Hepatocyte (in vitro differentiated cells): ENCODE measurements at regions not wholly inside any gene's neighbourhood (a gene's known extent, or its start where the extent isn't known, plus 50 kb on each side); places are given as distances from the start of the nearest gene placed in this dataset.

ENCODE experiments used
- DNase-seq: peaks from one replicate; pipeline ENCODE4 v3.0.0-alpha.2; 2016; ENCODE audit warnings: low spot score
- H2AFZ ChIP-seq: fragments of 200-600 bp; sonication (generic); 2 replicates; pipeline ENCODE4 v1.6.0; 2016; ENCODE audit warnings: antibody characterized with exemption, mild to moderate bottlenecking
- H3K27ac ChIP-seq: fragments of 200-600 bp; sonication (generic); 2 replicates; pipeline ENCODE4 v1.5.1; 2016; ENCODE audit warnings: mild to moderate bottlenecking
- H3K27me3 ChIP-seq: fragments of 200-600 bp; sonication (generic); 2 replicates; pipeline ENCODE4 v1.6.1; 2016
- H3K36me3 ChIP-seq: fragments of 200-600 bp; sonication (generic); replicated peaks from 2 replicates; pipeline ENCODE4 v1.5.1; 2016; ENCODE audit warnings: low read depth; ENCODE audit not compliant: insufficient read depth
- H3K4me1 ChIP-seq: fragments of 200-600 bp; sonication (generic); 2 replicates; pipeline ENCODE4 v1.5.1; 2016; ENCODE audit warnings: mild to moderate bottlenecking, moderate library complexity; ENCODE audit not compliant: insufficient read depth
- H3K4me2 ChIP-seq: fragments of 200-600 bp; sonication (generic); 2 replicates; pipeline ENCODE4 v1.6.0; 2016
- H3K4me3 ChIP-seq: fragments of 200-600 bp; sonication (generic); 2 replicates; pipeline ENCODE4 v1.5.1; 2016; ENCODE audit warnings: mild to moderate bottlenecking
- H3K79me2 ChIP-seq: fragments of 200-600 bp; sonication (generic); 2 replicates; pipeline ENCODE4 v1.6.0; 2017; ENCODE audit warnings: mild to moderate bottlenecking
- H3K9me2 ChIP-seq: fragments of 200-600 bp; sonication (generic); replicated peaks from 2 replicates; pipeline ENCODE4 v1.6.0; 2017; ENCODE audit warnings: mild to moderate bottlenecking; ENCODE audit not compliant: insufficient read depth
- H3K9me3 ChIP-seq: fragments of 200-600 bp; sonication (generic); 2 replicates; pipeline ENCODE4 v1.5.1; 2016; ENCODE audit warnings: low read depth, mild to moderate bottlenecking
- H4K20me1 ChIP-seq: fragments of 200-600 bp; sonication (generic); 2 replicates; pipeline ENCODE4 v1.6.0; 2016; ENCODE audit warnings: mild to moderate bottlenecking; ENCODE audit not compliant: insufficient read depth, poor library complexity, severe bottlenecking
- CTCF ChIP-seq: fragments of 200-600 bp; sonication (generic); IDR thresholded peaks from 2 replicates; pipeline ENCODE4 v1.5.1; 2016; ENCODE audit warnings: antibody characterized with exemption, mild to moderate bottlenecking; ENCODE audit not compliant: poor library complexity
- EZH2 ChIP-seq: fragments of 200-600 bp; sonication (generic); IDR thresholded peaks from 2 replicates; pipeline ENCODE4 v1.6.1; 2016; ENCODE audit warnings: antibody characterized with exemption, mild to moderate bottlenecking, borderline replicate concordance
- EZH2phosphoT487 ChIP-seq: fragments of 200-600 bp; sonication (generic); IDR thresholded peaks from one replicate; pipeline ENCODE4 v1.6.1; 2018; ENCODE audit warnings: antibody characterized with exemption, mild to moderate bottlenecking, low read depth, moderate library complexity; ENCODE audit not compliant: unreplicated experiment, severe bottlenecking
- WGBS: methylation state at CpG from one replicate; pipeline ENCODE4 v1.1.6; 2016; ENCODE audit warnings: low lambda C conversion rate; ENCODE audit errors: missing lambda C conversion rate; 5-methylcytosine and 5-hydroxymethylcytosine counted together

- H3K9me3 ChIP-seq, result no peaks in the 10 kb centered on the region
- no peak overlapping the region for H3K4me3 ChIP-seq
- no peaks in the 10 kb centered on the region for H3K4me1 ChIP-seq
- H3K79me2 ChIP-seq, result no peaks in the 10 kb centered on the region
- H3K9me2 ChIP-seq, result no peaks in the 10 kb centered on the region
- no peaks in the 10 kb centered on the region for H3K27me3 ChIP-seq
- H2AFZ ChIP-seq, result no peak overlapping the region
- no peak overlapping the region for H3K27ac ChIP-seq
- 68% methylated on average over 3 of the region's 3 CpGs for WGBS
- no peak overlapping the region for H3K4me2 ChIP-seq
- TF ChIP-seq EZH2phosphoT487 (no peak), EZH2 (no peak), CTCF (no peak)
- no peak for DNase-seq
- no peaks in the 10 kb centered on the region for H3K36me3 ChIP-seq
- H4K20me1 ChIP-seq, result no peaks in the 10 kb centered on the region
Observed at GRCh38 chr11:43124272-43124935, 187.4 kb upstream of the API5 start.

- H3K36me3 ChIP-seq, result no peaks in the 10 kb centered on the region
- H3K4me1 ChIP-seq, result peaks cover 4% of the 10 kb centered on the region
- no peak overlapping the region for H3K4me3 ChIP-seq
- H3K9me3 ChIP-seq, result no peaks in the 10 kb centered on the region
- no peak for DNase-seq
- no peak overlapping the region for H2AFZ ChIP-seq
- H4K20me1 ChIP-seq, result no peaks in the 10 kb centered on the region
- H3K79me2 ChIP-seq, result no peaks in the 10 kb centered on the region
- TF ChIP-seq EZH2 (no peak), CTCF (no peak), EZH2phosphoT487 (no peak)
- WGBS, result 93% methylated on average over 2 of the region's 2 CpGs
- H3K27me3 ChIP-seq, result no peaks in the 10 kb centered on the region
- H3K27ac ChIP-seq, result no peak overlapping the region
- no peaks in the 10 kb centered on the region for H3K9me2 ChIP-seq
- no peak overlapping the region for H3K4me2 ChIP-seq
Observed at GRCh38 chr11:43129329-43129728, 182.5 kb upstream of the API5 start.

- WGBS, result 3% methylated on average over 2 of the region's 2 CpGs
- peak; percentile 72 for DNase-seq
- H3K4me3 ChIP-seq, result no peak overlapping the region
- peaks cover 4% of the 10 kb centered on the region for H3K4me1 ChIP-seq
- peak overlapping the region; percentile 48 for H3K27ac ChIP-seq
- no peaks in the 10 kb centered on the region for H3K9me3 ChIP-seq
- no peaks in the 10 kb centered on the region for H3K79me2 ChIP-seq
- H3K9me2 ChIP-seq, result no peaks in the 10 kb centered on the region
- TF ChIP-seq EZH2phosphoT487, result no peak
- peak; percentile 55 for TF ChIP-seq CTCF
- no peaks in the 10 kb centered on the region for H3K27me3 ChIP-seq
- no peaks in the 10 kb centered on the region for H3K36me3 ChIP-seq
- peak overlapping the region; percentile 51 for H3K4me2 ChIP-seq
- H2AFZ ChIP-seq, result no peak overlapping the region
- H4K20me1 ChIP-seq, result no peaks in the 10 kb centered on the region
Observed at GRCh38 chr11:43130616-43131015, 181.2 kb upstream of the API5 start.
